Stimulated activated CD4-positive, alpha-beta T cell treated with anti-CD3 and anti-CD28 coated beads, Interleukin-1b, Interleukin-23, amount 100 ng/mL, for 24 hours (primary cell): ENCODE measurements at regions not wholly inside any gene's neighbourhood (a gene's known extent, or its start where the extent isn't known, plus 50 kb on each side); places are given as distances from the start of the nearest gene placed in this dataset.
"Not testable (repeated sequence)": the region's sequence is repeated elsewhere in the genome, so short reads cannot be mapped to it uniquely, and the experiment has no call there.

Source experiments
- DNase-seq, 4 experiments: peaks; one replicate each; pipeline ENCODE4 v3.0.0-alpha.2; 2020; ENCODE audit warnings: low read depth in 4 of 4, low spot score in 1 of 4

DNA sequence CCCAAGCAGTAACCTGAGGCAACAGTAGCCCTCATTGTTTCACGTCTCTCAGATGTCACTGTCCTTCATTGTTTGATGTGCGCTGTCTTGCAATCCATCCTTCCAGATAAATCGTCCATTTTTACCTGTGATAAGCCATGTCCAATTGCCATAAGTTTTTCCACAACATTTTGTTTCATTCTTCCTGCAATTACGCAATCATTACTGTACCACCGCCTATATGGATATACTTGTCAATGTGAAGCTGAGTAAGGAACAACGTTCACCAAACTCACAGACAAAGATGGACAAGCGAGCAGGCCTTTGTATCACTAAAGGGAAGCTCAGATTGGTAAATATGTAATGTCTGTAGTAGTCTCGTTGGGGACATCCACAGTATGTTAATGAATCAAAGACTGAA lies 452.5 kb upstream of the NDN start:
- DNase-seq = not testable (repeated sequence)

DNA sequence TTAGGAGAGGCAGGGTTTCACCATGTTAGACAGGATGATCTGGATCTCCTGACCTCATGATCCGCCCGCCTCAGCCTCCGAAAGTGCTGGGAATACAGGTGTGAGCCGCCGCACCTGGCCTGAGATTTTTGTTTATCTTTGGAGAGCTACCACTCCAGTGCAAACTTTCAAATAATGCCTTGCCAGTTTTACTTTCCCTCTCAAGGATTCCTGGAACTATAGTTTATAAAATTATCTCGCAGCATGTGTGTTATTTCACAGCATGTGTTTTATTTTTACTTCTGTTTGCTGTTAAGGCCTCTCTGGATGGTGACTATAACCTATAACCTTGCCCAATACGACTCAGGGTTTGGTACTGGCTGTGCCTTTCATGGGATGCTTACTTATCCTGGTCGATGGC lies 458.0 kb upstream of the NDN start:
- not testable (repeated sequence) for DNase-seq

DNA sequence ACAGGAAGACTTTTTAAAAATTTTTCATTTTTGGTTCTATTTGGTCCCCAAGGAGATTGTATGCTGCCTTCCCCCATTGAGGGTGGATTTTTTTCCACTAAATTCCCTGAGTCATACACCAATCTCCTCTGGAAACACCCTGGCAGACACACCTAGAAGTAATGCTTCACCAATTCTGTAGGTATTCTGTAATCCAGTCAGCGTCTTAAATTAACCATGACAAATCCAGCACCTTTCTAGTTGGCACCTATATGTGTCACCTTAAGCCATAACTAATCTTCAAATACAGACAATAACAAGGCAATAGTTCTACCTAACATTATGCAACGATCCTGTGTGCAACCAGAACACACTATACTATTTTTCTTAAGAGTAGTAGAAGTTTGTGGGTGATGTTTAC lies 459.1 kb upstream of the NDN start:
- no peak for DNase-seq

DNA sequence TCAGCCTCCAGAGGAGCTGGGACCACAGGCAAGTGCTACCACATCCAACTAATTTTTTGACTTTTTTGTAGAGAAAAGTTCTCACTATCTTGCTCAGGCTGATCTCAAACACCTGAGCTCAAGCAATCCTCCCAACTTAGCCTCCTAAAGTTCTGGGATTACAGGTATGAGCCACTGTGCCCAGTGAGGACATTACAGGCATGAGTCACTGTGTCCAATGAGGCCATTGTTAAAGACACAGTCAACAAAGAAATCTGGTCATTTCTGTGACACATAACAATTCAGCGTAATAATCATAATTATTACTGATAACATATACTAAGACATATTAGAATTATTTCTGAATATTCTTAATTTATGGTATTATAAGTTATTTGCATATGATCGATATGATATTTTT lies 463.4 kb upstream of the NDN start:
- DNase-seq = no peak

DNA sequence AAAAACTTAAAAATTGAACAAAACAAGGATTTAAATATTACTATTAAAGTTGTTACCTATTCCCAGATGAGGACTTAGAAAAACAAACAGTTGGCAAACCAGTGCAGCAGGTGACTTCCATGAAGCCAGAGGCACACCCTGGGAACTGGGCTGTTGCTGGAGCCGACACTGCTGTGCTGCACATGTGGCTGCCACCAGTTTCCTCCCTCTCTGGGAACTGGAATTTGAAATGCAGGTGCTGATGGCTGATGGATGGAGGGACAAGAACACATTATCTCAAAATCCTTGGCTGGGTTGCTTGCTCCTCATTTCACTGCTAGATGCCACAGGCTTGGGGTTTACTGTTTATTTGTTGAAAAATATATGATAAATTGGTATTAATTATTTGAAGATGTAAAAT lies 471.2 kb upstream of the NDN start:
- not testable (repeated sequence) for DNase-seq

DNA sequence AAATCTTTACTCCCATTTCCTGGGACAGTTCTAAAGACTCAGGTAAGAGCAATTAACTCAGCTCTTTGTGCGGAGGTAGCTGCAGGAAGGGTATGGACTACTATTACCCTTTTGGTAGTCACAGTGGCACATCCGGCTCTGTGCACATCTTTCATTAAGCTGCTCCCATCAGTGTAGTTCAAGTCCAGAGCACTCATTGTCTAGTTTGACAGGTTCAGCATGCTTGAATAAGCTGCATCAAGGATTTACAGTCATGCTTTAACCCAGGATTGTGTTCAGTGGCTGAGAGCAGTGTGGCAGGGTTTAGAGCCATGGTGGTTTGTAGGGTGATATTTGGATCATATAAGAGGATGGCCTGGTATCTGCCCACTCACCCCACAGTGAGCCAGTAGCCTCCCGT lies 478.4 kb upstream of the NDN start:
- DNase-seq = not testable (repeated sequence)

DNA sequence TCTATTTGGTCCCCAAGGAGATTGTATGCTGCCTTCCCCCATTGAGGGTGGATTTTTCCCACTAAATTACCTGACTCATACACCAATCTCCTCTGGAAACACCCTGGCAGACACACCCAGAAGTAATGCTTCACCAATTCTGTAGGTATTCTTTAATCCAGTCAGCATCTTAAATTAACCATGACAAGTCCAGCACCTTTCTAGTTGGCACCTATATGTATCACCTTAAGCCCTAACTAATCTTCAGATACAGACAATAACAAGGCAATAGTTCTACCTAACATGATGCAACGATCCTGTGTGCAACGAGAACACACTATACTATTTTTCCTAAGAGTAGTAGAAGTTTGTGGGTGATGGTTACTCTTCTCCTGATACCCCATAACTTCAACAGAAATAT lies 473.3 kb upstream of the NPAP1 start:
- not testable (repeated sequence) for DNase-seq

DNA sequence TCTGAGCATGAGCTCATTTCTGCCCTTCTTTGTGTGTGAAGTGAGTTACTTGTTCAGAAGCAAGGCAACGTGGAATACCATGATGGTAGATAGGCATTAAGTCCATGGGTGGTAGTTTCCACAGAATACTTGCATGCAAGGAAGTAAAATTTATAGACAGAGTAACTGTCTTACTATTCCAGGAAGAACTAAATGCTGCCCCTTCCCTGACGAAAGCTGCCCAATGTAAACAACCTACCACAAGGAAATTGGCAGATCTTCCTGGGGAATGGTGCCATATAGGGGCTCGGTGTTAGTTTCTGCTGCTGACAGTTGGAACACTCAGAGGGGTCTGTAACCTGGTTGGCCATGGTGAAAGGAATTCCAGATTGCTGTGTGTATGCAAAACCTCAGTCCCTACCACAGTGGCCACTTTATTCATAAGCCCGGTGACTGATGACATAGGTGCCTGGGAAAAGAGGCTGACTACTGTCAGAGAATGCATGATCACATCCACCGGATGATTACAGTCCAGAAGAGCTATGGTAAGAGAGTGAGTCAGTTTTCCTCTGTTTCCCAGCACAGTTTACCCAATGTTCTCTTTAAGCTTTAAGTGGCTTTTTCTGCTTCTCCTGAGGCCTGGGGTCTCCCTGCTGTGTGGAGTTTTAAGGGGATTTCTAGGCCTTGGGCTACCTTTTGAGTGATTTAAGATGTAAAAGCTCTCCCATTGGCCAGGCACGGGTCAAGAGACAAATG lies 463.7 kb upstream of the NPAP1 start:
- not testable (repeated sequence) for DNase-seq

DNA sequence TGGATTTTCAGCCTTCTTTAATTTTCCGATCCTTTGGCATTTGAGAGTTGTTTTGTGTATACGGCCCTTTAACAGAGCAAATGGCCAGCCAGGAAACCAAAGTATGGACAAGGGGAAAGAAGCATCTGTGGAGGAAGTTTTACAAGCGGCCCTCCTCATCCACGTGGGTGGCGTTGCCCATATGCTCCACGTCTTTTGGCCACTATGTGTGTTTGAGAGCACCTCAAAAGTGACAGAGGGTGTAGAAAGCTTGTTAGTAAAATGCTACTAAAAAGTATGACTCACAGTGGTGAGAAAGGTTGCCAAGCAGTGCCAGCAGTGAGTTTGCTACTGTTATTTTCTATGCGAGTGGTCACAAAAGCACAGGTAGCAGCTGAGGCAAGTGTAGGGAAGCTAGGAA lies 451.8 kb upstream of the NPAP1 start:
- no peak for DNase-seq

DNA sequence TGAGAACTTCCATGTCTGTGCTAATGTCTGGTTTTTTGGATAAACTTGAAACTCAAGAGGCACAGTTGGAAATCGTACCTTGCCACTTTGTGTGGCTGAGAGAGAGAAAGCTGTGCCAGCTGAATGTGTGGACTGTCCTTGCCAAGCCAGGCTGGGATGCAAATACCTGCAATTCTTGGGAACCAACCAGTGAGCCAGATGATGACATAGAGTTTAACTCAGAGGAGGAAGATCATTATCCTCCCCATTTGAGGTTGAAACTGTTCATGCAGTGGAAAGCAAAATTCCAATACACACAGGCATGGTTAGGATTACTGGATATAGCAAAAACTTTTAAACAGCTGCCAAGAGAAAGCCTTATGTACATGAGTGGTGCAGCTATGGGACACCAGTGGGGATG lies 451.4 kb upstream of the NPAP1 start:
- no peak for DNase-seq

DNA sequence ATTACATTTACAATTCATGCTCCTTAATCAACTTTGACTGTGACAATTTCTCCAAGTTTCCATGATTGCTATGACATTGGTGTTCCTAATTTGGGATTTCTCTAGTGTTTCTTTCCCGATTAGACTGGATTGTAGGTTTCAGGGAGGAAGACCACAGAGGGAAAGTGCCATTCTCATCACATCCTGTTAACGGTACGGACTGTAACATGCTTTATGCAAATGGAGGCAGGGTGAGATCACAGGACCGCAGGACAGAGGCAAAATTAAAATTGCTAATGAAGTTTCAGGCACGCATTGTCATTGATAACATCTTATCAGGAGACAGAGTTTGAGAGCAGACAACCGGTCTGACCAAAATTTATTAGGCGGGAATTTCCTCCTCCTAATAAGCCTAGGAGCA lies 446.7 kb upstream of the NPAP1 start:
- DNase-seq = not testable (repeated sequence)

DNA sequence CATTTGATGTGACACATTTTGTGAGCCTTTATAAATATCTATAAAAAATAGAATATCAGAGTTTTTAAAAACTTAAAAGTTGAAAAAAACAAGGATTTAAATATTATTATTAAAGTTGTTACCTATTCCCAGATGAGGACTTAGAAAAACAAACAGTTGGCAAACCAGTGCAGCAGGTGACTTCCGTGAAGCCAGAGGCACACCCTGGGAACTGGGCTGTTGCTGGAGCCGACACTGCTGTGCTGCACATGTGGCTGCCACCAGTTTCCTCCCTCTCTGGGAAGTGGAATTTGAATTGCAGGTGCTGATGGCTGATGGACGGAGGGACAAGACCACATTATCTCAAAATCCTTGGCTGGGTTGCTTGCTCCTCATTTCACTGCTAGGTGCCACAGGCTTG lies 442.4 kb upstream of the NPAP1 start:
- not testable (repeated sequence) for DNase-seq

DNA sequence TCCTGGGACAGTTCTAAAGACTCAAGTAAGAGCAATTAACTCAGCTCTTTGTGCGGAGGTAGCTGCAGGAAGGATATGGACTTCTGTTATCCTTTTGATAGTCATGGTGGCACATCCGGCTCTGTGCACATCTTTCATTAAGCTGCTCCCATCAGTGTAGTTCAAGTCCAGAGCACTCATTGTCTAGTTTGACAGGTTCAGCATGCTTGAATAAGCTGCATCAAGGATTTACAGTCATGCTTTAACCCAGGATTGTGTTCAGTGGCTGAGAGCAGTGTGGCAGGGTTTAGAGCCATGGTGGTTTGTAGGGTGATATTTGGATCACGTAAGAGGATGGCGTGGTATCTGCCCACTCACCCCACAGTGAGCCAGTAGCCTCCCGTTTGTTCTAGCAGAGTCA lies 435.0 kb upstream of the NPAP1 start:
- DNase-seq = not testable (repeated sequence)

DNA sequence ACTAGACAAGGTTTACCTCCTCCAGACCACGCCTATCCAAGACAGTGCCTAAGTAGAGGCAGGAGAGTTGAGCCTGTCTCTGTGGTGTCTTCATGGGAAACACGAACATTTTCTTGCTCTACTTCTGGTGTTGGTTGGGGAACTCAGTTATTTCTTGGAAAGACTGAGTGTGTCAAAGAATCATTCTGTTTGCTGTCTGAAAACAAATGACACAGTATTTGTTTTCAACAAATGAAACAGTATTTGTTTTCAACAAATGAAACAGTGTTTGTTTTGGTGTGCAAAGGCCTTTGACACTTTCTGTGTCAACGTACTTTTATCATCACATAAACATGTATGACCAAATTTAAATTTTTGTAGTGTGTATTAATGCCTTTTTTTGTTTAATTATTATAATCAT lies 416.5 kb upstream of the NPAP1 start:
- DNase-seq = not testable (repeated sequence)

DNA sequence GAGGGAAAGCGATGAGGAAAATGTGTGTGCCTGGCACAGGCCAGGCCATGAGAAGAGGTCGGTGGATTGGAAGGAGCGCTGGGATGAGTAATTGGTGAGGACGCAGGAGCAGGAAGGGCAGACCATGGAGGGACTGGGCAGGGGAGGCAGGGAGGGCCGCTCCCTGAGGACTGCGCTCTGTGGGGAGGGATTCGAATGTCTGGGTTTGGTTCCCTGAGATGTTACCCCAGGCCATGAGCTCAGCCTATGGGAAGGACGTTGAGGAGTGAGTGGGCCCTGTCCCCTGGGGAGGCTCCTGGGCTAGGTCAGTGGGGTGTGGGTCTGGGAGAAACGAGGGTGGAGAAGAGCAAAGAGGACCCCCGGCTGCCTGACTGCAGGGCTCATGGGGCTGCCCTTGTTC lies 415.2 kb upstream of the NPAP1 start:
- DNase-seq = not testable (repeated sequence)

DNA sequence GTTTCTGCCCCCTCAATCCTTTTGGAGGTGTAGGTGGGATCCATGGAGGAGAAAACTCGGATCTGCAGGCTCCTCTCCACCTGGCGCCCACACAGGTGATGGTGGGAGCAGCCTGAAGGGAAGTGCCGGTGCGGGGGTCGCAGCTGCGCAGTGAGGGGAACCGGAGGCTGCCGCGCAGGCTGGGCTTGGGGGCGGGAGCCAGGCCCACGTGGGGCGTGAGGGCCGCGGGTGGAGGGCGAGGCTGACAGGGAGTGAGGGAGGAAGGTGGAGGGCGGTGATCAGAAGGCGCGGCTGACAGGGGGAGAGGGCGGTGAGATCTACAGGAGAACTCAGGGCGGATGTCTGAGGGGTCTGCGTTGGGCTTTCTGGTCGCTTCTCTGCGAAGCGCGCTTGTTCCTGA lies 414.7 kb upstream of the NPAP1 start:
- DNase-seq = not testable (repeated sequence)

DNA sequence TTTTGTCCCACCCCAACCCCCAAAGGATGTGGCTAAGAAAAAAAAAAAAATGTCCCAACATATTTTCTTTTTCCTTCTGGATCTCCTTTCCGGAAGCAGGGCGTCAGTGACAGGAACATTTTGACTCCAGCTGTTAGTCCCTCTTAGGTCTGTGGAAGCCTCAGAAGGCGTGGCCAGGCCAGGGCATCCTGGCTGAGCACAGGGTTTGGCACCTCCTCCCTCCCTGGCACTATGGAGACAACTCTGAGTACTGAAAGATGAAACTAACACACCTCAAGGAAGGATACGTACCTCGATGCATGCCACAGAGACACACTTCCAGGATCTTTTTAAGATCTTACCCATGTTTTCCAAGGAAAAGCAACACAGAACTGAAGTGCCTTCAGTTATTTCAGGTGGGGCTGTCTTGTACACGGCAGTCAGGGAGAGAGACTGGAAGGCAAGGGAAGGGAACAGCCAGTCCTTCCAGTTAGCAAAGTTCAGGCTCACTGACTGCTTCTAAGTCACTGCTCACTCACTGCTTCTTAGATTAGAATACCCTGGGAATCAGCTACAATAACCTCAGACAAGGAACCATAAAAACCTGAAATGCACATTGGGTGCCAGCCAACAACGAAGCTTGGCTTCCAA lies 406.9 kb upstream of the NPAP1 start:
- not testable (repeated sequence) for DNase-seq

DNA sequence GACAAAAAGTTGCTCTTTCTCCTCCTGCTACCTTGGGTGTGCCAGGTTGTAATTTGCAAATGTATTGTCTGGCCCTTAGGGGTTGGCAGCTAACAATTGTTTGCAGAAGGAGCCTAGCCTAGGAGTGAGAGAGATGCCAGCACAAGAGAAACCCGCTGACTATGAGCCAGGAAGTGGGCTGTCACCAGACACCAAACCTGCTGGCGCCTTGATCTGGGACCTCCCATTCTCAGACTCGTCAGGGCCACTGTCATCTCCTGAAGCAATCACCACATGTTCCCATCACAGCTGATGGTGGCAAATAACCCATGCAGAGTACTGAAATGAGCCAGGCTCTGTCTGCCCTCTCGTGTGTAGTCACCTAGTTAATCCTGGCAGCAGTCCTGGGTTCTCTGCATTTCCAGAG lies 406.4 kb upstream of the NPAP1 start:
- no peak for DNase-seq

DNA sequence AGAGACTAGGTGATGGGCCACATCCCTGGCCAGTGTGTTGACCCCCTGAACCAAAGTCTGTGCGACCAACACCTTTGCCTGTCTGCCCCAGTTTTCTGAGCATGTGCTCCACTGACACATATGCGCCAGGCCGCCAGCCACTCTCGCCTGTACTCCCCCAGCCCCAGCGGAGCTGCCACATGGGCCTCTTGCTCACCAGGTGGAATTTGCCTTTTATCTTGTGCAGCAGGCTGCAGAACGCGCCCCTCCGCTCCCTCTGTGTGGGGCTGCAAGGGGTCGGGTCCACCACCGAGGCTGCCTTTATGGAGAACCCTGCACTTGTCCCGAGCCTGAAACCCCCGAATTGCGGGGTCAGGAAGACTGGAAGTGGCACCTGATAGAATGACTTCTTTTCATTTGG lies 405.7 kb upstream of the NPAP1 start:
- no peak for DNase-seq

DNA sequence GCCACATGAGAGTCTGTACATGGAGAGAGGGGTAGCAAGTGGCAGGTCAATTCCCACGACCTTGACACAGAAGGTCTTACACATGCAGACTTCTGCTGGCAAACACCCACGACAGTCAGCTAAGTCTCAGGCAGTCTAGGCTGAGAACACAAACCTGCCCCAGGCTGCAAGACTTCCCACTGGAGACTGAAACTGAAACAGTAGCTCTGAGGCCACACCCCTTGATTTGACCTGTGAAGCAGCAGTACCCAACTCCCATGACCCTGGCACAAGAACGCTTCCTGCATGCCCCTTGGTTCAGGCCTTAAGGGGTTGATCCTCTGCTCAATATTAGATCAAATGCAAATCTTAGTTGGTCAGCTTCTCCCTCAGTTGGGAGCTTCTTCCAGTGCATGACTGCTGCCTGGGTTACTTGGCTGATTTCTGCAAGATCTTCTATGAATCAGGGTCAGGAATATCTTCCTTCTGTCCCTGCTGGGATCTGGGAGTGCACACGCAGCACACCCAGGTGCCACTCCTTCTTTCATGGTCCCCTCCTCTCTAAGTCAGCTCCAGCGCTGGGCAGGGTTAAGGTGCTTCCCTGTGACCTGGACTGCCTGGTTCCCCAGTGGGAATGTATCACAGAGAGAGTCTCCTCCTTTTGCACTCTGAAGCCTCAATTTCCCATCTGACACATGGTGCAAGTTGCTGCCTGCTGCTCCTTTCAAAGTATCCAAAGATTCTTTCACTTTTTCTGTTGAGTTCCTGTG lies 403.9 kb upstream of the NPAP1 start:
- not testable (repeated sequence) for DNase-seq

DNA sequence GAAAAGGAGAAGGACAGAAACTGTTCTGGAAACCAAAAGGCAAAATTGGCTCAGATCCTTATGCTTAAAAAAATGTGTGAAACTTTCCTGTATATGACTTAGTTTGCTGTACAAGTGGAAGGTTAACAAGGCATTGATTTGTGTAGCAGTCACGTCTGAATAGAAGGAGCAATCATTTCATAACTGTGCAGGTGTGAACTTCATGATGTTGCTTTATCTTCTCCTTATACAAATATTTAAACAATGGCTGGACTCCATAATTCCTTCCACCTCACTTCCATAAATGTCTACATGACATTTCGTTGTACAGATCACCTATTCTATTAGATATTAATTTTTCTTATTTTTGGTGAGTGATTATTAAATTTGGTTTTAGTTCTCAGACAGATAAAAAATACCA lies 382.7 kb upstream of the NPAP1 start:
- no peak for DNase-seq

DNA sequence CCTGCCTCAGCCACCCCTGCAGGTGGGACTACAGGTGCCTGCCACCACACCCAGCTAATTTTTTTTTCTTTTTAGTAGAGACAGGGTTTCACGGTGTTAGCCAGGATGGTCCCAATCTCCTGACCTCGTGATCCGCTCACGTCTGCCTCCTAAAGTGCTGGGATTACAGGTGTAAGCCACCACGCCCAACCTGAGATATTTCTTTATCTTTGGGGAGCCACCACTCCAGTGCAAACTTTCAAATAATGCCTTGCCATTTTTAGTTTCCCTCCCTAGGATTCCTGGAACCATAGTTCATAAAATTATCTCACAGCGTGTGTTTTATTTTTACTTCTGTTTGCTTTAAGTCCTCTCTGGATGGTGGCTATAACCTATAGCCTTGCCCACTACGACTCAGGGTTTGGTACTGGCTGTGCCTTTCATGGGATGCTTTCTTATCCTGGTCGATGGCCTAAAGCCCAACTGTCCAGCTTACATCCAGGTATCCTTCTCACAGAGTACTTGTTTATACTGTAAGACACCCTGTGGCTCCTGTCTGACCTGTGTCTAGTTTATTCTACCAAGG lies 374.7 kb upstream of the NPAP1 start:
- DNase-seq = not testable (repeated sequence)
